PC-9 (cell line): ENCODE measurements at regions not wholly inside any gene's neighbourhood (a gene's known extent, or its start where the extent isn't known, plus 50 kb on each side); places are given as distances from the start of the nearest gene placed in this dataset.
A peak's percentile ranks its signal among the peaks of the same experiment; 100 is the strongest.

Experiments used
- BruUV-seq: library from RNA; stranded (reverse); fragments of 400-500 nt; replicated peaks from 2 replicates; lab custom pipeline; 2021; lab: Mats Ljungman, UMichigan
- CTCF ChIA-PET: fragments of 300-600 bp; sonication (Branson Sonifier 250); formaldehyde crosslinking; loops from one replicate; lab custom pipeline; 2022; ENCODE audit warnings: antibody characterized with exemption; lab: Charles Lee
- POLR2A ChIA-PET: fragments of 300-600 bp; sonication (Branson Sonifier 250); formaldehyde crosslinking; loops from one replicate; lab custom pipeline; 2022; ENCODE audit warnings: antibody characterized with exemption; ENCODE audit not compliant: unreplicated experiment; lab: Charles Lee
- DNase-seq, 2 experiments: peaks; one replicate each; pipeline versions ENCODE4 v3.0.0 to v3.0.0-alpha.2; 2015 to 2022; ENCODE audit warnings: mixed read lengths in 1 of 2
- H2AFZ ChIP-seq: fragments of 200-600 bp; sonication (generic); 2 replicates; pipeline ENCODE4 v1.8.1; 2017; ENCODE audit warnings: antibody characterized with exemption
- H3F3A ChIP-seq: fragments of 200-600 bp; sonication (generic); 2 replicates; pipeline ENCODE4 v1.8.1; 2017; ENCODE audit warnings: antibody characterized with exemption, mild to moderate bottlenecking, low read depth; ENCODE audit not compliant: insufficient read depth
- H3K27ac ChIP-seq: fragments of 200-600 bp; sonication (generic); 2 replicates; pipeline ENCODE4 v1.6.1; 2016; ENCODE audit warnings: mixed run types
- H3K27me3 ChIP-seq: fragments of 200-600 bp; sonication (generic); 2 replicates; pipeline ENCODE4 v1.6.1; 2016; ENCODE audit warnings: low read depth, mixed run types; ENCODE audit not compliant: insufficient read depth
- H3K36me3 ChIP-seq: fragments of 200-600 bp; sonication (generic); 2 replicates; pipeline ENCODE4 v1.6.1; 2016; ENCODE audit warnings: low read depth, mixed run types
- H3K4me1 ChIP-seq: fragments of 200-600 bp; sonication (generic); replicated peaks from 2 replicates; pipeline ENCODE4 v1.6.1; 2016; ENCODE audit warnings: mixed run types; ENCODE audit not compliant: insufficient read depth
- H3K4me2 ChIP-seq: fragments of 200-600 bp; sonication (generic); 2 replicates; pipeline ENCODE4 v1.6.1; 2017; ENCODE audit warnings: mixed run types
- H3K4me3 ChIP-seq: fragments of 200-600 bp; sonication (generic); 2 replicates; pipeline ENCODE4 v1.6.1; 2016; ENCODE audit warnings: mixed run types
- H3K79me2 ChIP-seq: fragments of 200-600 bp; sonication (generic); 2 replicates; pipeline ENCODE4 v1.6.1; 2017; ENCODE audit warnings: low read depth, mixed run types
- H3K9me2 ChIP-seq: fragments of 200-600 bp; sonication (generic); 2 replicates; pipeline ENCODE4 v1.8.1; 2017; ENCODE audit warnings: mild to moderate bottlenecking; ENCODE audit not compliant: insufficient read depth
- H3K9me3 ChIP-seq: fragments of 200-600 bp; sonication (generic); 2 replicates; pipeline ENCODE4 v1.8.1; 2016; ENCODE audit warnings: low read depth; ENCODE audit not compliant: insufficient read depth
- H4K20me1 ChIP-seq: fragments of 200-600 bp; sonication (generic); 2 replicates; pipeline ENCODE4 v1.8.1; 2017; ENCODE audit not compliant: insufficient read depth
- EZH2 ChIP-seq: fragments of 200-600 bp; sonication (generic); IDR thresholded peaks from 2 replicates; pipeline ENCODE4 v1.8.0; 2017; ENCODE audit warnings: antibody characterized with exemption, low read depth
- intact Hi-C: fragments of 100-400 bp; cut with micrococcal nuclease; formaldehyde crosslinking; loops from one replicate; pipeline ENCODE4 v1.10.0; 2022; ENCODE audit not compliant: unreplicated experiment
- TF ChIP-seq, protein P1 (sequence below): fragments of 200-600 bp; sonication (generic); conservative IDR thresholded peaks from 2 replicates; pipeline ENCODE4 v1.6.1; 2017; ENCODE audit warnings: mixed run types, antibody characterized with exemption, mild to moderate bottlenecking, moderate library complexity

DNA sequence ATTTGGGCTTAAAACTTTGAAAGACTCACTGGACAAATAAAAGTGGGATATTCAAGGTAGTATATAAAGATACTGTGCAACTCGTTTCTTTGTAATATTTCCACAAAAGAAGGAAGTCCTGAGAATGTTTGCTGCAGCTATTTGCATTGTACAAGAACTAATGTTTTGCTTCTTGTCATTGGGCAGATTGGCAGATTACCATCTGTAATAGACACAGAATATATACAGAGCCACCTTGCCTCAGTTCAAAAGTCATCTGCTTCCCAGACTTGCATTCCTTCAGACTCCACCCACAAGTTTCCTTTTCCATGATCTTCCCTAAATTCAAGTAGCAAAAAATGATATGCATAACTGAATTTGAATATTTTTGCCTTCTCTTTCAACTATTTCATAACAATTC is 145.1 kb downstream of the EFNB2 start:
- Histone ChIP-seq H3K9me3 (no peaks in the 10 kb centered on the region), H3K79me2 (no peaks in the 10 kb centered on the region), H3K9me2 (no peaks in the 10 kb centered on the region), H3K4me3 (no peak overlapping the region), H3K27ac (no peak overlapping the region), H3K4me2 (0 out of 2 replicates have a peak overlapping the region, but pooled peaks have one; percentile 1), H2AFZ (no peak overlapping the region), H3K4me1 (peaks cover 24% of the 10 kb centered on the region), H3K27me3 (no peaks in the 10 kb centered on the region), H4K20me1 (no peaks in the 10 kb centered on the region), H3F3A (no peaks in the 10 kb centered on the region; the same call in 1 of the 2 replicates), H3K36me3 (no peaks in the 10 kb centered on the region)
- intact Hi-C loops: no loop called here
- ChIA-PET CTCF (no interaction called here), POLR2A (no interaction called here)
- BruUV-seq: no TSS peak
- TF ChIP-seq EZH2: no peak
- TF ChIP-seq, protein P1, sequence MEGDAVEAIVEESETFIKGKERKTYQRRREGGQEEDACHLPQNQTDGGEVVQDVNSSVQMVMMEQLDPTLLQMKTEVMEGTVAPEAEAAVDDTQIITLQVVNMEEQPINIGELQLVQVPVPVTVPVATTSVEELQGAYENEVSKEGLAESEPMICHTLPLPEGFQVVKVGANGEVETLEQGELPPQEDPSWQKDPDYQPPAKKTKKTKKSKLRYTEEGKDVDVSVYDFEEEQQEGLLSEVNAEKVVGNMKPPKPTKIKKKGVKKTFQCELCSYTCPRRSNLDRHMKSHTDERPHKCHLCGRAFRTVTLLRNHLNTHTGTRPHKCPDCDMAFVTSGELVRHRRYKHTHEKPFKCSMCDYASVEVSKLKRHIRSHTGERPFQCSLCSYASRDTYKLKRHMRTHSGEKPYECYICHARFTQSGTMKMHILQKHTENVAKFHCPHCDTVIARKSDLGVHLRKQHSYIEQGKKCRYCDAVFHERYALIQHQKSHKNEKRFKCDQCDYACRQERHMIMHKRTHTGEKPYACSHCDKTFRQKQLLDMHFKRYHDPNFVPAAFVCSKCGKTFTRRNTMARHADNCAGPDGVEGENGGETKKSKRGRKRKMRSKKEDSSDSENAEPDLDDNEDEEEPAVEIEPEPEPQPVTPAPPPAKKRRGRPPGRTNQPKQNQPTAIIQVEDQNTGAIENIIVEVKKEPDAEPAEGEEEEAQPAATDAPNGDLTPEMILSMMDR: no peak
- DNase-seq: no peak

DNA sequence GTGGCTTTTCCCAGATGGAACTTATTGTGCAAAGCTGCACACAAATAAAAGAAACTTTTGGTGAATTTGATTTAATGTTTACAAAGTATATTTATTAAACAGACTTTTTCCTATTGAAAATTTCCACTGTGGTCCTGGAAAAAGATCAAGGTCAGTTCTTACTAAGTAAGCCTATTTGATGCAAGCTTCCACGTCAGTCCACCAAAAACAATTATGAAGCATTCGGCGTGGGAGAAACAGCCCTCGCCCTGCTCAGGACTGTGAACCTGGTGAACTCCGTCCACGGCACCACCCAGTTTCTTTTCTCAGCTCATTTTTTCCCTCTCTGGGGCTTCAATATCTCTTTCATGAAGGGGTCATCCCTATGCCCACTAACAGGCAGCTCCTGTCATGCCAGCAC is 149.8 kb downstream of the EFNB2 start:
- ChIA-PET POLR2A (no interaction called here), CTCF (interaction anchor here (0.5 kb wide), 1 partner anchor 149 kb away, joined by 3 read pairs; no protein-coding TSS in a partner anchor)
- Histone ChIP-seq H3K27me3 (no peaks in the 10 kb centered on the region), H3K9me3 (no peaks in the 10 kb centered on the region), H3K4me2 (no peak overlapping the region), H3K9me2 (no peaks in the 10 kb centered on the region), H3K36me3 (no peaks in the 10 kb centered on the region), H3K4me3 (no peak overlapping the region), H3K79me2 (no peaks in the 10 kb centered on the region), H2AFZ (no peak overlapping the region), H4K20me1 (no peaks in the 10 kb centered on the region), H3F3A (no peaks in the 10 kb centered on the region), H3K27ac (no peak overlapping the region), H3K4me1 (peaks cover 12% of the 10 kb centered on the region)
- BruUV-seq: no TSS peak
- no peak for DNase-seq
- TF ChIP-seq EZH2: no peak
- TF ChIP-seq, protein P1: no peak
- intact Hi-C loops: no loop called here

GRCh38 chr13:106384516-106384915 is 150.9 kb downstream of the EFNB2 start:
- Histone ChIP-seq H3K27me3 (no peaks in the 10 kb centered on the region), H3K4me1 (peaks cover 6% of the 10 kb centered on the region), H3K36me3 (no peaks in the 10 kb centered on the region), H3K27ac (no peak overlapping the region), H2AFZ (no peak overlapping the region), H4K20me1 (no peaks in the 10 kb centered on the region), H3K4me2 (no peak overlapping the region), H3K9me2 (no peaks in the 10 kb centered on the region), H3K4me3 (no peak overlapping the region), H3F3A (peaks cover under 1% of the 10 kb centered on the region; the same call in 1 of the 2 replicates), H3K9me3 (peaks cover 4% of the 10 kb centered on the region; the same call in 1 of the 2 replicates), H3K79me2 (no peaks in the 10 kb centered on the region)
- no TSS peak for BruUV-seq
- intact Hi-C loops: no loop called here
- CTCF ChIA-PET: no interaction called here
- DNase-seq: no peak
- TF ChIP-seq, protein P1: no peak
- TF ChIP-seq EZH2: no peak
- POLR2A ChIA-PET: no interaction called here
